ENCODE measurements at regions not wholly inside any gene's neighbourhood (a gene's known extent, or its start where the extent isn't known, plus 50 kb on each side); places are given as distances from the start of the nearest gene placed in this dataset.
"Not testable (repeated sequence)": the region's sequence is repeated elsewhere in the genome, so short reads cannot be mapped to it uniquely, and the experiment has no call there.

DNA sequence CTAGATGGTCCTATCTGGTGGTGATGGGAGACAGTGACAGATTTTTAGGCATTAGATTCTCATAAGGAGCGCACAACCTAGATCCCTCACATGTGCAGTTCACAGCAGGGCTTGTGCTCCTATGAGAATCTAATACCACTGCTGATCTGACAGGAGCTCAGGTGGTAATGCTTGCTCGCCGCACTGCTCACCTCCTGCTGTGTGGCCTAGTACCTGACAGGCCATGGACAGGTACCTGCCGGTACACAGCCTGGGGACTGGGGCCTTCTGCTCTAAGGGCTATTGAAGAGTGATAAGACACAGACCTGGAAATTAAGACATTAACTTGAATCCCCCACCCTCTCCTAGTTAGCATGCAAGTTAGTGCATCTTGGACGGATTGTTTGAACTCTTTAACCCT, 64.4 kb downstream of the KLRB1 start:
- not testable (repeated sequence) for H3K4me3 Mint-ChIP-seq; H3K9me3 Mint-ChIP-seq; H3K27ac Mint-ChIP-seq; ATAC-seq; H3K36me3 Mint-ChIP-seq; DNase-seq (ENCODE audit: low spot score in 2 of 2); H3K4me1 Mint-ChIP-seq

DNA sequence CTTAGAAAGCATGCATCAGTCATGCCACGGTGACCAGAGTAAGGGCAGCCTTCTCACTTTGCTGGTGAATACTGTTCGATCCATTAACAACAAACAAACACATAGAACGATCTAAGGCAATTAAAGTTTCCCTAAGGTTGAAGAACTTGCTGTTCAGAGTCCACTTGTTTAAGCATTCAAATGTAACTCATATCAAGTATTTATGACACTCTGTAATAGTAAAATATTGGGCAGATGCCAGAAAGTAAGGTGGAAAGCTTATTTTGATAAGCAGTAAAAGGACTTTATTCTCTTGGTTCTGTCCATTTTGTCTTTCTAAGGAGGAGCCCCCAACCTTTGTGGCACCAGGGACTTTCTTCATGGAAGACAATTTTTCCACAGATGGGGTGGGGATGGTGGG, 64.9 kb downstream of the KLRB1 start:
- H3K4me3 Mint-ChIP-seq; H3K9me3 Mint-ChIP-seq; H3K27ac Mint-ChIP-seq; ATAC-seq; DNase-seq (ENCODE audit: low spot score in 2 of 2); H3K4me1 Mint-ChIP-seq; H3K36me3 Mint-ChIP-seq: not testable (repeated sequence)

DNA sequence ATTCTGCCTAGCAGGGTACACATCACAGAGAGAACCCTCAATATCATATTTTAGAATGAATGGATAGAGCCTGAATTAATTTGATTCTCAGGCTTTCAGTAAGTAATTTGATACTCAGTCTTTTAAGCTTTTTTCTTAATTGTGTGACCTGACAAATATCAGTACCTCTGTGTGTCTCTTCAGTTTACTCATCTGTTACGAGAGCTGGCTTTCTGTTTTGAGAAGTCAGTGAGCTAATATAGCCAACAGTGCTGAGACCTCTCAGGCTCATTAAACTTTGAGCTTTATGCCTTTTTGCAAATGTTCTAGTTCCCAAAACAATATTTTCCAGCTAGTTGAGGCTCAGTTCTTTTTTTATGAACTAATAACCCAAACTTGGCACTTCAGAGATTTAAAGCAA, 91.8 kb downstream of the KLRB1 start:
- H3K27ac Mint-ChIP-seq; DNase-seq (ENCODE audit: low spot score in 2 of 2); H3K9me3 Mint-ChIP-seq; H3K4me1 Mint-ChIP-seq; H3K36me3 Mint-ChIP-seq; H3K4me3 Mint-ChIP-seq: not testable (repeated sequence)
- peak; percentile 80 for ATAC-seq

DNA sequence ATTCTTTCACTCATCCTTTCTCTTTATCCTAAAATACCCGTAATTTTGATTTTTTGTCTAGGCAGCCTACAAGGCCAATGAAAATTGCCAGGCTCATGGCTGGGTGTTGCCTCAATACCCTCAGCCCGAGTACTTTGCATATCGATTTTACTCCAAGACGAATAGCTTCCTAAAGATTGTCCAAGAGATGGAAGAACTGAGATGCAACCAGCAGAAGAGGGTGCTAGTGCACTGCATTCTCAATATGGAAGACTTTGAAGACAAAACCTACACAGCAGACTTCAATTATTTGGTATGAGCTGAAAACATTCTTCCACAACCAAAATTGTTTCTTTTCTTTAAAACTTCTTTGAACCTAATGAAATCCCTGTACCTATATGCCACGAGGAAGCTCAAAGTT, 95.0 kb downstream of the KLRB1 start:
- not testable (repeated sequence) for H3K27ac Mint-ChIP-seq; H3K36me3 Mint-ChIP-seq; DNase-seq (ENCODE audit: low spot score in 2 of 2); ATAC-seq; H3K9me3 Mint-ChIP-seq; H3K4me3 Mint-ChIP-seq; H3K4me1 Mint-ChIP-seq

DNA sequence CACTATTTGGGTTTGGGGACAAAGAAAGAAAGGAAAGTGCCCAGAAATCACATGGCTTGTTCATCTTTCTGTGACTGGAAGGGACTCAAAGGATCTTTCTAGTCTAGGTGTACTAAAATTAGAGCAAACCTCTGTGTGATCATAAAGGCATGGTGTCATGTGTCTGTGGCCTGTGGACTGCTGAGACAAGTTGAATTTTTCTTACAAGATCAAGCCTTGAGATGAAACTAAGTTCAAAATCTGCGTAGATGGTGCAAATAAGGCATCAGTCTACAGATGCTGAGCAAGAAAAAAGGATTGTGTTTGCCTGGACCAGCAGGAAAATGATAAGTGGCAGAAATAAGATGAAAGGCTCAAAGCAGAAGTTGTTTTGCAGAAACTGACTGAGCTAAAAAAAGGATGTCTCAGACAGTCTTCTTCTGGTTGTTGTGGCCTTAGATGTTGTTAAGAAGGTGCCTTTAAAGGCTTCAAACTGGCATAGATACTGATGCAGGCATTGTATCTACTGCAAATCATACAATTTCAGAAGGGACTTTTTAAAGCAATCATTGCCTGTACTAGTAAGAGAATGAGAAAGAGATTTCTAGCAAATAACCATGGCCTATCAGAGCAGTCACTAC, 97.2 kb downstream of the KLRB1 start:
- not testable (repeated sequence) for ATAC-seq; H3K9me3 Mint-ChIP-seq; H3K4me1 Mint-ChIP-seq; H3K36me3 Mint-ChIP-seq; H3K4me3 Mint-ChIP-seq; H3K27ac Mint-ChIP-seq; DNase-seq (ENCODE audit: low spot score in 2 of 2)

DNA sequence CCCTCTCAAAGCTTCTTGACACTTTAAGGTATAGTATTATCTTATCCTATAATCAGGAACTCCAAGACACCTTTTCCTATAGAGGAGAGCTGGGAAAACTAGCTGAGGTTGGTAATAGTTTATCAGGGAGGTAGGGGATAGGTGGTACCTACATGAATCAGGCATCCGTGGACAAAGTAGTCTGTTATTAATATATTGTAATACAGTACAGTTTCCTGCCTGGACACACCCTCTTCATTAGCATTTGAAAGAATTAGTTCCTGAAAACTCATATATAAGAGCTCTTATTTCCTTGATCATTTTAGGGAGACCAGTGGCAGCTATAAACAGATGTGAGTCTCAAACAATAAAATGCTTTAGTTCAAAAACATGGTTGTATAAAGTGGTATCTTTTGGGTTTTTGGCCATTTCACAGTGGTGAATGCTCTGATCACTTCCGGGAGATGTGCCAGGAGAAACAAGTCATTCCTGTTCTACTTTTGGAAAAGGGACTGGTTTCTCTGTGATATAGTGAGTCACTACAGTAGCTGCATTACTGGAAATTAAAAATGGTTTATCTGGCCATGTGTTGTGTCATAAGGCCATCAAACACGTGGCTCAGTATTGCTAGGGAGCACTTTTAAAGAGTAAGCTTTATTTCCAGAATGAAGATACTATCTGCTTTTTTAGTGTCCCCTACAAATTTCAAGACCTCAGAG, 98.1 kb downstream of the KLRB1 start:
- ATAC-seq = no peak

DNA sequence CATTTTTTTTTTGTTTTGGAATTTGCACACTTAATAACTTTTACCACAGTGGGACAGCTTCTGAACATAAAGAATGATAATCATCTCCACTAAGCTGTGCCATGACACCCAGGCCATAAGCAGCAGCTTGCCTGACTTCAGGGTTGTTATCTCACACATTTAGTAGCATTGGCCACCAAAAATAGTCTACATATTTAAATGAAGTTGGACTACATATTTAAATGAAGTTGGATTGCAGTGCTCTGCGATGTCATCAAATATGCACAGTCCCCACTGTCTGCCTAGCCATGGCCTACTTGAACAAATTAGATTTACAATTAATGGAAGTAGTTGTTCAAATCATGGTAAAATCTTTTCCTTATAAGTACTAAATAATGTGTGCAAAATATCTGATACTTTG, 101.0 kb downstream of the KLRB1 start:
- no peak for ATAC-seq
- no peak for DNase-seq (ENCODE audit: low spot score in 2 of 2)
- H3K4me3 Mint-ChIP-seq = no peak overlapping the region
- no peak overlapping the region for H3K27ac Mint-ChIP-seq
- peaks cover 5% of the 10 kb centered on the region for H3K4me1 Mint-ChIP-seq
- no peaks in the 10 kb centered on the region for H3K36me3 Mint-ChIP-seq
- H3K9me3 Mint-ChIP-seq = no peaks in the 10 kb centered on the region

More for the DNA sequence above, 98.1 kb downstream of the KLRB1 start:
- DNase-seq (ENCODE audit: low spot score in 2 of 2) = no peak
- no peak overlapping the region for H3K4me3 Mint-ChIP-seq
- H3K36me3 Mint-ChIP-seq = no peaks in the 10 kb centered on the region
- H3K4me1 Mint-ChIP-seq = no peaks in the 10 kb centered on the region
- H3K27ac Mint-ChIP-seq = no peak overlapping the region
- no peaks in the 10 kb centered on the region for H3K9me3 Mint-ChIP-seq

DNA sequence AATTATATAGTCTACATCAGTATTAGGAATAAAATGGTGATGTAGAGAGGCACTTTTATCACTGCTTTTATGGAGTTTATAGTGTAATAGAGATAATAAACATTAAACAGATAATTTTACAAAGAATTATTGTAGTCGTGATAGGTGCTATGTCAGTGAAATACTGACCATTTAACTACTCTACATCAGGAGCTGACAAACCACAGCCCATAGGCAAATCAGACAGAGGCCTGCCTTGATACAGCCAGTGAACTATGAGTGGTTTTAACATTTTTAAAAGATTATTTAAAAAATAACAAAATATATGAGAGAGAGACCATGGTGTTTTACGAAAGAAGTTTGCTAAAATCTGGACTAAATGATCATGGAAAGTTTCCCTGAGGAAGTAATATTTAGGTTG, 104.3 kb downstream of the KLRB1 start:
- not testable (repeated sequence) for DNase-seq (ENCODE audit: low spot score in 2 of 2); H3K4me1 Mint-ChIP-seq; H3K27ac Mint-ChIP-seq; ATAC-seq; H3K9me3 Mint-ChIP-seq; H3K4me3 Mint-ChIP-seq; H3K36me3 Mint-ChIP-seq

DNA sequence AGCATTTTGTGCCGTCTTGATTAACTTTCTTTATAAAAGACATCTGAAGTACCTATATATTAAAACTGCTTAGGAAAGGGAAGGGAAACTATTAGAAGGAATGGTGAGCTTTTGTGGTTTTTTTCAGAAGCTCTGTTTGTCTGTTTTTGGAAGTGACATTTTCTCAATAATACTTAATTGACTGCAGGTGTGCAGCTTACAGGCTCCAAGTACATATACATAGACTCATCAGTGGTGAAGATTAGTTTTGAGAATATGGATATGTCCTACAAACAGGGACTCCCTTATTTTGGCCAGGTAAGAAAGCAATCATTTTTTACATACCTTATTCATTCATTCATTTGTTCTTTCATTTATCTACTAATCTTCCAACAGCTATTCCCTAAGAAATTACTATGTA, 104.9 kb downstream of the KLRB1 start:
- H3K36me3 Mint-ChIP-seq; DNase-seq (ENCODE audit: low spot score in 2 of 2); H3K27ac Mint-ChIP-seq; H3K4me3 Mint-ChIP-seq; ATAC-seq; H3K9me3 Mint-ChIP-seq; H3K4me1 Mint-ChIP-seq: not testable (repeated sequence)

DNA sequence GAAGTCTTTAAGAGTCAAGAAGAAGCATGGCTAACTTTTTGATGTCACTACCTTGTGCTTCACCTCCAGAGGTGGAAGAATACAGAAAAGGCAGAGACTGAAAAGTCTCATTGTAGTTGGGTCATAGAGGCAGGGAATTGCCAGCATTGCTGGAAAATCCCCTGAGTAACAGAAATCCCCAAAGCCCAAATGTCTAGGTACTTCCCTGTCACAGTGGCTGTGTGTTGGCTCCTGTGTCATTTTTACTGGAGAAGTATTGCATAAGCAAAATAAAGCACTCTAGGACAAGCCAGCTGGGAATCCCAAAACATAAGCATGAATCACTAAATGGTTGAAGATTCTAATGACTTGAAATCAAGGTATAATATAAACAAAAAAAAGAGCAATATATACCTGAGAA, 114.4 kb downstream of the KLRB1 start:
- DNase-seq (ENCODE audit: low spot score in 2 of 2); H3K27ac Mint-ChIP-seq; H3K36me3 Mint-ChIP-seq; H3K4me1 Mint-ChIP-seq; ATAC-seq; H3K9me3 Mint-ChIP-seq; H3K4me3 Mint-ChIP-seq: not testable (repeated sequence)

DNA sequence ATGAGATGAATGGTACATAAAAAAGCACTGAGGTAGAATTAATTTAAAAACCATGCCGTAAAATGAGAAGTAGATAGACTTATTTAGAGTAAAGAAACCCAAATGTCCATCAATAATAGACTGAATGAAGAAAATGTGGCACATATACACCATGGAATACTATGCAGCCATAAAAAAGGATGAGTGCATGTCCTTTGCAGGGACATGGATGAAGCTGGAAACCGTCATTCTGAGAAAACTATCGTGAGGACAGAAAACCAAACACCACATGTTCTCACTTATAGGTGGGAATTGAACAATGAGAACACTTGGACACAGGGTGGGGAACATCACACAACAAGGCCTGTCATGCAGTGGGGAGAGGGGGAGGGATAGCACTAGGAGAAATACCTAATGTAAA, 126.4 kb downstream of the KLRB1 start:
- not testable (repeated sequence) for H3K9me3 Mint-ChIP-seq; H3K4me3 Mint-ChIP-seq; H3K27ac Mint-ChIP-seq; ATAC-seq; H3K36me3 Mint-ChIP-seq; DNase-seq (ENCODE audit: low spot score in 2 of 2); H3K4me1 Mint-ChIP-seq

DNA sequence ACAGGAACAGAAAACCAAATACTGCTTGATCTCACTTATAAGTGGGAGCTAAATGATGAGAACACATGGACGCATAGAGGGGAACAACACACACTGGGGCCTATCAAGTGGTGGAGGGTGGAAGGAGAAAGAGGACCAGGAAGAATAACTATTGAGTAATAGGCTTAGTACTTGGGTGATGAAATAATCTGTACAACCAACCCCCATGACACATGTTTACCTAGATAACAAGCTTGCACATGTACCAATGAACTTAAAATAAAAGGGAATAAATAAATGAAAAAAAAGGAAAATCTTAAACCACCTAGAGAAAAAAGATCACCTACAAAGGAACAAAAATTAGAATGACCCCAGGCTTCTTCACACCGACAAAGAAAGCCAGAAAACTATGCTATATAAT, 133.5 kb downstream of the KLRB1 start:
- ATAC-seq; H3K9me3 Mint-ChIP-seq; H3K4me3 Mint-ChIP-seq; H3K36me3 Mint-ChIP-seq; DNase-seq (ENCODE audit: low spot score in 2 of 2); H3K27ac Mint-ChIP-seq: not testable (repeated sequence)
- peaks cover 12% of the 10 kb centered on the region for H3K4me1 Mint-ChIP-seq

DNA sequence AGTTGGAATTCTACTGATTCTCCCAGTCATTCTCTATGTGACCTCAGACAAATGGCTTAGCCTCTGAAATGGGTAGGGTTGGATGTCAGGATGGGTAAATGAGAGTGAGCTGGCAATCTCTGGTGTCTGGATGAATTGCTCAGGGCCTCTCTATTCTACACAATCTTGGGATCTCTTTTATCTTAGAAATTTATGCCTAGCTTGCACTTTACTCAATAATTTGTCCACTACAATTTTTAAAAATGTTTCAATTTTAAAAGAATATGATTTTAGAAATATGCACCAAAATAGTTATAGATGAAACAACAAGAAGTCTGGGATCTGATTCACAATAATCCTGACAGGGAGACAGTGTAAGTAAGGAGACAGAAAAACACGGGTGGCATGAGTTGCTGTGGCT, 134.1 kb downstream of the KLRB1 start:
- not testable (repeated sequence) for H3K4me3 Mint-ChIP-seq; DNase-seq (ENCODE audit: low spot score in 2 of 2); H3K27ac Mint-ChIP-seq; ATAC-seq; H3K36me3 Mint-ChIP-seq; H3K9me3 Mint-ChIP-seq
- peaks cover 12% of the 10 kb centered on the region for H3K4me1 Mint-ChIP-seq

DNA sequence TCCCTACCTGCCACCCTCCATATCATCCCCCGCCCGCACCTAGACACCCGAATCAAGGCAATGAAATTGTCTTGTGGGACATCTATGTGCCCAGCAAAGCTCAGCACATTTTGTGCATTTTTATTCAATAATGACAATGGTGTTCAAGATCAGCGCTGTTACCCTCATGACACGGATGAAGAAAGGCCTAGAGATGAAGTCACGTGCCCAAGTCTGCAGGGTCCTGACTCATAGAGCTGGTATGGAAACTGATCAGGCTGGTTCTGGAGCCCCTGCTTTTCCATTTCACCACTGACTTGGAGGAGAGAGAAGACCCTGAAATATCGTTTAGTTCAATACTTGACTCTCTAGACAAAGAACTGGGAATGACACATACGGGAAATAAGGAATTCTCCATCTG, 136.2 kb downstream of the KLRB1 start:
- not testable (repeated sequence) for ATAC-seq; H3K27ac Mint-ChIP-seq; H3K4me3 Mint-ChIP-seq; DNase-seq (ENCODE audit: low spot score in 2 of 2); H3K9me3 Mint-ChIP-seq; H3K36me3 Mint-ChIP-seq
- peaks cover 12% of the 10 kb centered on the region for H3K4me1 Mint-ChIP-seq

DNA sequence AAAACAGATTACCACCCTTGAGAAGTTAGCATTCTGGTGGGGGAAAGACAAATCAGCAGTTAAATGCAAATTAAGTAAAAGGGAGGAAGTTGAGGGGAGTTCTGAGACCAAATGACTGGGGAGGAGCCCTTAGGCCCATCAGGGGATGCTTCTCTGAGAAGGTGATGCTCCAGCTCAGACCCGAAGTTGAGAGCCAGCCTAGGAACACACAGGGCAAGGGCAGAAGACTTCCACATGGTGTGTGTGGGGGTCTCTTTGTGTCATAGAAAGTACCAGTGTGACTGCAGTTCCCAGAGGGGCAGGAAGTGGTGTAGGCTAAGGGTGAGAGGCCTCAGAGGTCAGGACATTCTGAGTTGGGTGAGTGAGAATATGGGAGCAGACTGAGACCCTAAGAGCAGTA, 137.3 kb downstream of the KLRB1 start:
- not testable (repeated sequence) for H3K36me3 Mint-ChIP-seq; DNase-seq (ENCODE audit: low spot score in 2 of 2); H3K4me3 Mint-ChIP-seq; H3K9me3 Mint-ChIP-seq
- Mint-ChIP-seq H3K27ac (peak overlapping the region; percentile 54), H3K4me1 (peaks cover 12% of the 10 kb centered on the region)
- ATAC-seq = peak; percentile 85

DNA sequence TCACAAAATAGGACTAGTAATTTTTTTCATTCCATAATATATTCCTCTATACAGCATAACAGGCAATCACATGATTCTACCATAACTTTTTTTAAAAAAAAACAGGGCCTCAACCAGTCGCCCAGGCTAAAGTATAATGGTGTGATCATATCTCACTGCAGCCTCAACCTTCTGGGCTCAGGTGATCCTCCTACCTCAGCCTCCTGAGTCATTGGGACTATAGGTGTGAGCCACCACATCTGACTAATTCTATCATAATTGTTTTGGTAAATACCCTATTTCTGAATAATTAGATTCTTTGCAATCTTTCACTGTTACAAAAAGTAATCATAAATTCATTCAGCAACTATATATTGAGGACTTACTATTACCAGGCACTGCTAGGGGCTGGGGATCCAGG, 137.8 kb downstream of the KLRB1 start:
- not testable (repeated sequence) for H3K4me3 Mint-ChIP-seq; DNase-seq (ENCODE audit: low spot score in 2 of 2); H3K36me3 Mint-ChIP-seq; H3K9me3 Mint-ChIP-seq
- peak; percentile 48 for ATAC-seq
- H3K27ac Mint-ChIP-seq = peak overlapping the region; percentile 54
- peaks cover 12% of the 10 kb centered on the region for H3K4me1 Mint-ChIP-seq

All from stimulated activated effector memory CD8-positive, alpha-beta T cell treated with anti-CD3 and anti-CD28 coated beads, Interleukin-12 subunit alpha, Interleukin-12 subunit beta, amount 100 ng/mL, for 72 hours (primary cell).